Cardiac fibroblast (primary cell): ENCODE measurements at regions not wholly inside any gene's neighbourhood (a gene's known extent, or its start where the extent isn't known, plus 50 kb on each side); places are given as distances from the start of the nearest gene placed in this dataset.
"Not testable (repeated sequence)": the region's sequence is repeated elsewhere in the genome, so short reads cannot be mapped to it uniquely, and the experiment has no call there.

Experiments
- DNase-seq, 2 donors: peaks; one replicate each; pipeline versions ENCODE4 v3.0.0 to v3.0.0-alpha.2; 2010; ENCODE audit warnings: low read depth in 2 of 2
- H3K4me3 ChIP-seq, 2 donors: replicated peaks in 1 of 2; 1 replicate in 1 of 2; 2 replicates in 1 of 2; pipeline ENCODE4 v1.5.1; 2011; ENCODE audit warnings: low read depth in 2 of 2, low read length in 2 of 2, mild to moderate bottlenecking in 2 of 2, moderate library complexity in 1 of 2
- CTCF ChIP-seq: IDR thresholded peaks from one replicate; pipeline ENCODE4 v1.5.1; 2011; ENCODE audit warnings: low read depth, mild to moderate bottlenecking, low read length, inconsistent platforms

GRCh38 chr10:109737009-109737408 lies 186.3 kb downstream of the XPNPEP1 start:
- TF ChIP-seq CTCF, result no peak
- no peak overlapping the region for H3K4me3 ChIP-seq
- no peak for DNase-seq

- no peak overlapping the region for H3K4me3 ChIP-seq
- no peak for DNase-seq
- no peak for TF ChIP-seq CTCF
These were observed 187.5 kb downstream of the XPNPEP1 start for GRCh38 chr10:109735776-109736175.

GRCh38 chr10:109732254-109732965 lies 190.9 kb downstream of the XPNPEP1 start:
- no peak for TF ChIP-seq CTCF
- DNase-seq, result no peak
- H3K4me3 ChIP-seq, result no peak overlapping the region

- DNase-seq, H3K4me3 ChIP-seq: not testable (repeated sequence)
These were observed 193.4 kb downstream of the XPNPEP1 start for GRCh38 chr10:109729895-109730294.

- no peak overlapping the region for H3K4me3 ChIP-seq
- DNase-seq, result no peak
- no peak for TF ChIP-seq CTCF
These were observed 195.9 kb downstream of the XPNPEP1 start for GRCh38 chr10:109727436-109727835.

- TF ChIP-seq CTCF, result no peak
- no peak for DNase-seq
- no peak overlapping the region for H3K4me3 ChIP-seq
These were observed 196.8 kb downstream of the XPNPEP1 start for GRCh38 chr10:109726473-109726872.

- TF ChIP-seq CTCF, result no peak
- no peak overlapping the region for H3K4me3 ChIP-seq
- DNase-seq, result no peak
These were observed 200.0 kb downstream of the XPNPEP1 start for GRCh38 chr10:109723305-109723704.
